H9 (cell line): ENCODE measurements at regions not wholly inside any gene's neighbourhood (a gene's known extent, or its start where the extent isn't known, plus 50 kb on each side); places are given as distances from the start of the nearest gene placed in this dataset.

ENCODE experiments used
- DNase-seq: peaks from one replicate; pipeline ENCODE4 v3.0.0-alpha.2; 2017
- H2AFZ ChIP-seq: one replicate; pipeline ENCODE4 v1.6.1; 2013; ENCODE audit warnings: mild to moderate bottlenecking, low read length, control low read depth, moderate library complexity
- H2AK5ac ChIP-seq: 2 replicates; pipeline ENCODE4 v1.6.1; 2013; ENCODE audit warnings: low read length, control low read depth, mixed read lengths; ENCODE audit not compliant: insufficient read length
- H2BK120ac ChIP-seq: one replicate; pipeline ENCODE4 v1.6.1; 2013; ENCODE audit warnings: low read depth, mild to moderate bottlenecking, low read length, control low read depth, inconsistent platforms; ENCODE audit not compliant: poor library complexity, severe bottlenecking
- H2BK12ac ChIP-seq: 2 replicates; pipeline ENCODE4 v1.6.1; 2013; ENCODE audit warnings: low read length, control low read depth, mixed read lengths, low read depth; ENCODE audit not compliant: insufficient read length
- H2BK15ac ChIP-seq: 2 replicates; pipeline ENCODE4 v1.6.1; 2013; ENCODE audit warnings: low read depth, low read length, control low read depth
- H2BK20ac ChIP-seq: one replicate; pipeline ENCODE4 v1.6.1; 2013; ENCODE audit warnings: low read depth, mild to moderate bottlenecking, low read length, control low read depth, inconsistent platforms; ENCODE audit not compliant: poor library complexity, severe bottlenecking
- H2BK5ac ChIP-seq: 2 replicates; pipeline ENCODE4 v1.6.1; 2013; ENCODE audit warnings: low read length, control low read depth, mixed read lengths; ENCODE audit not compliant: insufficient read length
- H3K14ac ChIP-seq: 2 replicates; pipeline ENCODE4 v1.6.1; 2013; ENCODE audit warnings: low read length, control low read depth; ENCODE audit not compliant: insufficient read depth
- H3K18ac ChIP-seq: 2 replicates; pipeline ENCODE4 v1.6.1; 2013; ENCODE audit warnings: low read depth, mild to moderate bottlenecking, mixed read lengths, low read length, control low read depth; ENCODE audit not compliant: insufficient read length
- H3K23ac ChIP-seq: 2 replicates; pipeline ENCODE4 v1.6.1; 2013; ENCODE audit warnings: low read length, control low read depth, mixed read lengths, low read depth; ENCODE audit not compliant: insufficient read length
- H3K23me2 ChIP-seq: 2 replicates; pipeline ENCODE4 v1.6.1; 2013; ENCODE audit warnings: low read depth, mild to moderate bottlenecking, mixed read lengths, low read length, control low read depth; ENCODE audit not compliant: insufficient read length, poor library complexity, severe bottlenecking
- H3K27ac ChIP-seq: 2 replicates; pipeline ENCODE4 v1.5.1; 2013; ENCODE audit warnings: low read length, control low read depth, mixed read lengths, low read depth; ENCODE audit not compliant: insufficient read length
- H3K27me3 ChIP-seq: 2 replicates; pipeline ENCODE4 v1.6.1; 2013; ENCODE audit warnings: low read length, control low read depth, inconsistent platforms; ENCODE audit not compliant: insufficient read depth
- H3K4ac ChIP-seq: 2 replicates; pipeline ENCODE4 v1.6.1; 2013; ENCODE audit warnings: low read depth, mild to moderate bottlenecking, control low read depth, inconsistent platforms, low read length, moderate library complexity
- H3K4me1 ChIP-seq: 2 replicates; pipeline ENCODE4 v1.6.1; 2013; ENCODE audit warnings: low read length, control low read depth, inconsistent platforms; ENCODE audit not compliant: insufficient read depth
- H3K4me2 ChIP-seq: 2 replicates; pipeline ENCODE4 v1.6.1; 2013; ENCODE audit warnings: low read length, control low read depth, mixed read lengths; ENCODE audit not compliant: insufficient read length, insufficient read depth
- H3K56ac ChIP-seq: 2 replicates; pipeline ENCODE4 v1.6.1; 2013; ENCODE audit warnings: low read depth, mild to moderate bottlenecking, mixed read lengths, low read length, control low read depth; ENCODE audit not compliant: insufficient read length
- H3K79me1 ChIP-seq: 2 replicates; pipeline ENCODE4 v1.6.1; 2013; ENCODE audit warnings: low read depth, mild to moderate bottlenecking, moderate library complexity, low read length, control low read depth, inconsistent platforms; ENCODE audit not compliant: insufficient read depth, poor library complexity, severe bottlenecking
- H3K79me2 ChIP-seq: 2 replicates; pipeline ENCODE4 v1.6.1; 2013; ENCODE audit warnings: low read length, control low read depth, inconsistent platforms; ENCODE audit not compliant: insufficient read depth
- H3K9ac ChIP-seq: 2 replicates; pipeline ENCODE4 v1.6.1; 2013; ENCODE audit warnings: low read length, control low read depth, mixed read lengths; ENCODE audit not compliant: insufficient read length; ENCODE audit errors: extremely low read depth
- H3K9me3 ChIP-seq: one replicate; pipeline ENCODE4 v1.6.1; 2013; ENCODE audit warnings: low read depth, low read length, inconsistent platforms; ENCODE audit not compliant: control insufficient read depth
- H3T11ph ChIP-seq: one replicate; pipeline ENCODE4 v1.6.1; 2013; ENCODE audit warnings: mild to moderate bottlenecking, low read length, control low read depth, inconsistent platforms
- H4K20me1 ChIP-seq: one replicate; pipeline ENCODE4 v1.6.1; 2013; ENCODE audit not compliant: control insufficient read depth, insufficient read length, insufficient read depth
- H4K5ac ChIP-seq: 2 replicates; pipeline ENCODE4 v1.6.1; 2013; ENCODE audit warnings: low read depth, mild to moderate bottlenecking, mixed read lengths, low read length, control low read depth; ENCODE audit not compliant: insufficient read length
- H4K8ac ChIP-seq: replicated peaks from 2 replicates; pipeline ENCODE4 v1.6.1; 2013; ENCODE audit warnings: low read length, control low read depth, mixed read lengths, low read depth; ENCODE audit not compliant: insufficient read length
- H4K91ac ChIP-seq: 2 replicates; pipeline ENCODE4 v1.6.1; 2013; ENCODE audit warnings: low read depth, mild to moderate bottlenecking, moderate library complexity, mixed read lengths, low read length, control low read depth; ENCODE audit not compliant: insufficient read length
- H3K27ac Mint-ChIP-seq, 3 experiments: 2 replicates in 2 of 3; 3 replicates in 1 of 3; pipeline ENCODE4 v1.8.0; 2020 to 2021; ENCODE audit warnings: mixed read lengths in 3 of 3, mild to moderate bottlenecking in 1 of 3, moderate library complexity in 1 of 3
- H3K27me3 Mint-ChIP-seq: 2 replicates; pipeline ENCODE4 v1.8.0; 2021; ENCODE audit warnings: low read depth, mild to moderate bottlenecking, moderate library complexity, mixed read lengths
- H3K36me3 Mint-ChIP-seq, 3 experiments: 2 replicates in 2 of 3; 3 replicates in 1 of 3; pipeline ENCODE4 v1.8.0; 2020 to 2021; ENCODE audit warnings: low read depth in 3 of 3, mixed read lengths in 3 of 3; ENCODE audit not compliant: insufficient read depth in 1 of 3
- H3K4me1 Mint-ChIP-seq, 2 experiments: 2 replicates each; pipeline ENCODE4 v1.8.0; 2020; ENCODE audit warnings: mixed read lengths in 2 of 2
- H3K4me3 Mint-ChIP-seq, 2 experiments: 2 replicates in 1 of 2; 3 replicates in 1 of 2; pipeline ENCODE4 v1.8.0; 2020 to 2021; ENCODE audit warnings: mild to moderate bottlenecking in 2 of 2, mixed read lengths in 2 of 2, moderate library complexity in 1 of 2
- H3K9me3 Mint-ChIP-seq, 2 experiments: 2 replicates in 1 of 2; 3 replicates in 1 of 2; pipeline ENCODE4 v1.8.0; 2020; ENCODE audit warnings: mild to moderate bottlenecking in 2 of 2, mixed read lengths in 2 of 2, moderate library complexity in 1 of 2
- WGBS: extraction: QIAGEN DNeasy Blood & Tissue Kit; methylation state at CpG from one replicate; pipeline ENCODE4 v1.1.7; 2013; ENCODE audit warnings: missing lambda C conversion rate, low lambda C conversion rate, mixed read lengths; ENCODE audit not compliant: insufficient read length; ENCODE audit errors: extremely low coverage; 5-methylcytosine and 5-hydroxymethylcytosine counted together
- TF ChIP-seq, protein P1 (sequence below): fragments of 200-600 bp; sonication (generic); conservative IDR thresholded peaks from 3 replicates; pipeline ENCODE4 v1.8.0; 2021; ENCODE audit warnings: antibody characterized with exemption, mild to moderate bottlenecking

DNA sequence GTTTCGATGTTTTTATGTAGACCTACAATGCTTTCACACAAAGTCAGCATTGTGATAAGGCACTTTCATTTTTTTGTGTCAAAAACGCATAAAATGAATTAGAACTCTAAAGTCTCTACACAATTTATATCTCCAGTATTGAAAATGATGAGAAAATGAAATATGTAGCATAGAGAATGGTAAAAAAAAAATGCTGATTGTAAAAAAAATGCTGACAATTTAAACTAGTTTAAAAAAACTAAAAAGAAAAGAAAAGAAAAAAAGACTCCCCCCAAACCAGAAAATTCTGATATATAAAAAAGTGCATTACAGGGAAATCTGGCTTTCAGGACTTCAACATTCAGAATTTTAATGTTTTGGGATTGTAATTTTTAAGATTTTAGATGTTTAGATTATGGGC, 148.1 kb downstream of the FZD1 start:
- Histone ChIP-seq H3K27ac (no peak overlapping the region), H2BK15ac (no peak overlapping the region), H2BK5ac (no peak overlapping the region)

More for the DNA sequence above, 148.1 kb downstream of the FZD1 start:
- TF ChIP-seq, protein P1, sequence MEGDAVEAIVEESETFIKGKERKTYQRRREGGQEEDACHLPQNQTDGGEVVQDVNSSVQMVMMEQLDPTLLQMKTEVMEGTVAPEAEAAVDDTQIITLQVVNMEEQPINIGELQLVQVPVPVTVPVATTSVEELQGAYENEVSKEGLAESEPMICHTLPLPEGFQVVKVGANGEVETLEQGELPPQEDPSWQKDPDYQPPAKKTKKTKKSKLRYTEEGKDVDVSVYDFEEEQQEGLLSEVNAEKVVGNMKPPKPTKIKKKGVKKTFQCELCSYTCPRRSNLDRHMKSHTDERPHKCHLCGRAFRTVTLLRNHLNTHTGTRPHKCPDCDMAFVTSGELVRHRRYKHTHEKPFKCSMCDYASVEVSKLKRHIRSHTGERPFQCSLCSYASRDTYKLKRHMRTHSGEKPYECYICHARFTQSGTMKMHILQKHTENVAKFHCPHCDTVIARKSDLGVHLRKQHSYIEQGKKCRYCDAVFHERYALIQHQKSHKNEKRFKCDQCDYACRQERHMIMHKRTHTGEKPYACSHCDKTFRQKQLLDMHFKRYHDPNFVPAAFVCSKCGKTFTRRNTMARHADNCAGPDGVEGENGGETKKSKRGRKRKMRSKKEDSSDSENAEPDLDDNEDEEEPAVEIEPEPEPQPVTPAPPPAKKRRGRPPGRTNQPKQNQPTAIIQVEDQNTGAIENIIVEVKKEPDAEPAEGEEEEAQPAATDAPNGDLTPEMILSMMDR, result no peak
- H3K56ac ChIP-seq, result no peak overlapping the region
- H3K23me2 ChIP-seq, result no peaks in the 10 kb centered on the region
- no peak overlapping the region for H3K23ac ChIP-seq
- no peak overlapping the region for H4K8ac ChIP-seq
- H3K4me3 Mint-ChIP-seq, result no peak overlapping the region
- H4K91ac ChIP-seq, result no peak overlapping the region
- no peak overlapping the region for H3K27ac Mint-ChIP-seq
- WGBS, result no CpG with 5 or more reads among the region's 2 CpGs
- no peak overlapping the region for H3K14ac ChIP-seq
- H3K4me1 ChIP-seq, result no peaks in the 10 kb centered on the region
- H3T11ph ChIP-seq, result no peak overlapping the region
- no peak overlapping the region for H3K18ac ChIP-seq
- H3K27me3 Mint-ChIP-seq, result peaks cover 3% of the 10 kb centered on the region; the same call in 1 of the 2 replicates
- H3K36me3 Mint-ChIP-seq, result no peaks in the 10 kb centered on the region
- no peaks in the 10 kb centered on the region for H3K9me3 Mint-ChIP-seq
- no peaks in the 10 kb centered on the region for H3K9me3 ChIP-seq
- H3K4ac ChIP-seq, result no peak overlapping the region
- H3K4me1 Mint-ChIP-seq, result peaks cover 3 to 9% of the 10 kb centered on the region in 2 experiments; a peak in 2 of 4 replicates
- no peak overlapping the region for H2BK12ac ChIP-seq
- no peak for DNase-seq
- no peaks in the 10 kb centered on the region for H3K79me1 ChIP-seq
- no peak overlapping the region for H4K5ac ChIP-seq
- H2AK5ac ChIP-seq, result no peak overlapping the region
- no peaks in the 10 kb centered on the region for H4K20me1 ChIP-seq
- H3K27me3 ChIP-seq, result no peaks in the 10 kb centered on the region
- H3K9ac ChIP-seq, result no peak overlapping the region
- H2BK120ac ChIP-seq, result no peak overlapping the region
- no peak overlapping the region for H2BK20ac ChIP-seq
- no peak overlapping the region for H3K4me2 ChIP-seq
- no peaks in the 10 kb centered on the region for H3K79me2 ChIP-seq
- H2AFZ ChIP-seq, result no peak overlapping the region
